ENCODE measurements at regions not wholly inside any gene's neighbourhood (a gene's known extent, or its start where the extent isn't known, plus 50 kb on each side); places are given as distances from the start of the nearest gene placed in this dataset.
"Not testable (repeated sequence)": the region's sequence is repeated elsewhere in the genome, so short reads cannot be mapped to it uniquely, and the experiment has no call there.

- no peak for TF ChIP-seq CTCF (IDR thresholded peaks at IDR 0.05; ENCODE audit: insufficient read depth, low read depth, low read length, missing control alignments)
Measured at GRCh38 chr6:868201-868600, 175.3 kb upstream of the EXOC2 start.

GRCh38 chr6:867378-867777, 174.4 kb upstream of the EXOC2 start:
- no peak for DNase-seq (ENCODE audit: low read depth)
- H3K4me3 ChIP-seq (ENCODE audit: low read depth, low read length): no peak overlapping the region
- TF ChIP-seq CTCF (IDR thresholded peaks at IDR 0.05; ENCODE audit: insufficient read depth, low read depth, low read length, missing control alignments): no peak

More at GRCh38 chr6:868201-868600, 175.3 kb upstream of the EXOC2 start:
- no peak overlapping the region for H3K4me3 ChIP-seq (ENCODE audit: low read depth, low read length)
- DNase-seq (ENCODE audit: low read depth): no peak

GRCh38 chr6:866316-866715, 173.4 kb upstream of the EXOC2 start:
- no peak for TF ChIP-seq CTCF (IDR thresholded peaks at IDR 0.05; ENCODE audit: insufficient read depth, low read depth, low read length, missing control alignments)
- peak; percentile 61 for DNase-seq (ENCODE audit: low read depth)
- H3K4me3 ChIP-seq (ENCODE audit: low read depth, low read length): no peak overlapping the region

GRCh38 chr6:865846-866245, 172.9 kb upstream of the EXOC2 start:
- TF ChIP-seq CTCF (IDR thresholded peaks at IDR 0.05; ENCODE audit: insufficient read depth, low read depth, low read length, missing control alignments): no peak
- no peak overlapping the region for H3K4me3 ChIP-seq (ENCODE audit: low read depth, low read length)
- DNase-seq (ENCODE audit: low read depth): no peak

- TF ChIP-seq CTCF (IDR thresholded peaks at IDR 0.05; ENCODE audit: insufficient read depth, low read depth, low read length, missing control alignments): no peak
- DNase-seq (ENCODE audit: low read depth): no peak
- H3K4me3 ChIP-seq (ENCODE audit: low read depth, low read length): no peak overlapping the region
Measured at GRCh38 chr6:863831-864230, 170.9 kb upstream of the EXOC2 start.

GRCh38 chr6:863127-863526, 170.2 kb upstream of the EXOC2 start:
- DNase-seq (ENCODE audit: low read depth); H3K4me3 ChIP-seq (ENCODE audit: low read depth, low read length): not testable (repeated sequence)

GRCh38 chr6:859936-860335, 167.0 kb upstream of the EXOC2 start:
- no peak for DNase-seq (ENCODE audit: low read depth)
- TF ChIP-seq CTCF (IDR thresholded peaks at IDR 0.05; ENCODE audit: insufficient read depth, low read depth, low read length, missing control alignments): no peak
- H3K4me3 ChIP-seq (ENCODE audit: low read depth, low read length): no peak overlapping the region
